Psoas muscle (tissue), 7 donors: ENCODE measurements at regions not wholly inside any gene's neighbourhood (a gene's known extent, or its start where the extent isn't known, plus 50 kb on each side); places are given as distances from the start of the nearest gene placed in this dataset.

Experiments
- ATAC-seq, 4 donors: fragments of 200-7000 bp; cut with Tn5 transposase; one replicate each; pipeline ENCODE4 v1.9.1; 2020; ENCODE audit warnings: moderate library complexity in 3 of 4, mild to moderate bottlenecking in 2 of 4
- DNase-seq, 2 donors: peaks; one replicate each; pipeline ENCODE4 v3.0.0-alpha.2; 2020
- H3K27ac ChIP-seq: fragments of 200-600 bp; one replicate; pipeline ENCODE4 v1.8.0; 2022
- H3K27me3 ChIP-seq, 3 donors: fragments of 200-600 bp in 1 of 3; one replicate each; pipeline versions ENCODE4 v1.6.1 to v1.8.0; 2013 to 2022; ENCODE audit warnings: low read length in 2 of 3, mild to moderate bottlenecking in 2 of 3, moderate library complexity in 1 of 3; ENCODE audit not compliant: insufficient read depth in 3 of 3
- H3K36me3 ChIP-seq, 2 donors: fragments of 200-600 bp in 1 of 2; one replicate each; pipeline versions ENCODE4 v1.6.1 to v1.8.0; 2013 to 2022; ENCODE audit warnings: low read depth in 1 of 2, mild to moderate bottlenecking in 1 of 2, moderate library complexity in 1 of 2; ENCODE audit not compliant: insufficient read depth in 1 of 2
- H3K4me1 ChIP-seq: fragments of 200-600 bp; one replicate; pipeline ENCODE4 v1.8.0; 2022
- H3K4me3 ChIP-seq: fragments of 200-600 bp; one replicate; pipeline ENCODE4 v1.8.0; 2022; ENCODE audit warnings: mild to moderate bottlenecking
- H3K9me3 ChIP-seq: fragments of 200-600 bp; one replicate; pipeline ENCODE4 v1.8.0; 2022
- CTCF ChIP-seq: fragments of 200-600 bp; IDR thresholded peaks from one replicate; pipeline ENCODE4 v1.8.0; 2022; ENCODE audit warnings: antibody characterized with exemption
- WGBS, 3 donors: extraction: QIAGEN DNeasy Blood & Tissue Kit; methylation state at CpG; one replicate each; pipeline versions ENCODE4 v1.1.6 to v1.1.7; 2013; 5-methylcytosine and 5-hydroxymethylcytosine counted together
- intact Hi-C, 2 donors: fragments of 100-400 bp; cut with DNase I; formaldehyde crosslinking; loops; one replicate each; pipeline versions ENCODE4 v1.11.0 to v1.14.2; 2022
- donor health status: healthy with polysubstance abuse.
- donor health status: DM: no; HTN: no; CAD: no; lungs with moderate emphysema.
- donor health status: Bipolar disorder and iron deficiency.
- donor health status: healthy.
- donor health status: DM: yes; HTN: yes; CAD: no.
- donor health status: DM: no; HTN: no; CAD: no.
- donor health status: DM: yes; HTN: yes; CAD: no.

DNA sequence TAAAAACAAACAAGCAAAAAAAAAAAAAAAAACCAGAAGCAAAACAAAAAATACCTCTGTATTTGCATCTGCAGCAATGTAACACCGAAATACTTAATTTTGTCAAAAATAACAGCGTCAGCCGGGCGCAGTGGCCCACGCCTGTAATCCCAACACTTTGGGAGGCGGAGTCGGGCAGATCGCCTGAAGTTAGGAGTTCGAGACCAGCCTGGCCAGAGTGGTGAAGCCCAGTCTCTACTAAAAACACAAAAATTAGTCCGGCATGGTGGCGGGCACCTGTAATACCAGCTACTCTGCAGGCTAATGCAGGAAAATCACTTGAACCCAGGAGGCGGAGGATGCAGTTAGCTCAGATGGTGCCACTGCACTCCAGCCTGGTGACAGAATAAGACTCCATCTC is 683.5 kb upstream of the CA10 start:
- peaks cover 1% of the 10 kb centered on the region for H3K4me1 ChIP-seq
- no peak overlapping the region for H3K4me3 ChIP-seq
- H3K36me3 ChIP-seq = no peaks in the 10 kb centered on the region
- no peak for ATAC-seq
- intact Hi-C loops = no loop called here
- no peaks in the 10 kb centered on the region for H3K27me3 ChIP-seq
- H3K9me3 ChIP-seq = no peaks in the 10 kb centered on the region
- 95 to 97% (median 96%) methylated on average over 12 of the region's 12 CpGs for WGBS, 3 donors
- TF ChIP-seq CTCF = no peak
- no peak overlapping the region for H3K27ac ChIP-seq
- no peak for DNase-seq

DNA sequence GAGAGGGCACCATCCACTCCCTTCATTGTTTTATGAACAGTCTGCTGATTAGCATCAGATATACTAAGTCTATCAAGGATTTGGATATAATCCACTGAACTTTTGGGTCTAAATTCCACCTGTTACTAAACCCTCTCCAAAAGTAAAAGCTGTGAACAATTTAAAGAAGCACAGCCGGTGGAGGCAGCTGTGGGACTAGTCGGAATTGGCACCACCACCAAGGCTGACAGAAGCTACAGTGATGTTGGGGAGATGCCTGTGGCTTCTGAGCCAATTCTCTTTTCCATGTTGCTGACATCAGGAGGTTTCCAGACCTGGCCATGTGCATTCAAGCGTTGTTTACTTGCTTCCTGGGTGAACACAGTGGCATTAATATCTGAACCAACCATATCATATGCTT is 679.0 kb upstream of the CA10 start:
- ATAC-seq (no peak), DNase-seq (no peak)
- Histone ChIP-seq H3K27me3 (no peaks in the 10 kb centered on the region), H3K27ac (no peak overlapping the region), H3K4me1 (no peaks in the 10 kb centered on the region), H3K36me3 (no peaks in the 10 kb centered on the region), H3K4me3 (no peak overlapping the region), H3K9me3 (no peaks in the 10 kb centered on the region)
- intact Hi-C loops = loop anchor here in 1 of 2 donors (10.0 kb wide), 1 partner anchor 63 kb away; no protein-coding TSS in a partner anchor
- 28 to 35% (median 28%) methylated on average over 3 of the region's 3 CpGs for WGBS, 3 donors
- no peak for TF ChIP-seq CTCF

DNA sequence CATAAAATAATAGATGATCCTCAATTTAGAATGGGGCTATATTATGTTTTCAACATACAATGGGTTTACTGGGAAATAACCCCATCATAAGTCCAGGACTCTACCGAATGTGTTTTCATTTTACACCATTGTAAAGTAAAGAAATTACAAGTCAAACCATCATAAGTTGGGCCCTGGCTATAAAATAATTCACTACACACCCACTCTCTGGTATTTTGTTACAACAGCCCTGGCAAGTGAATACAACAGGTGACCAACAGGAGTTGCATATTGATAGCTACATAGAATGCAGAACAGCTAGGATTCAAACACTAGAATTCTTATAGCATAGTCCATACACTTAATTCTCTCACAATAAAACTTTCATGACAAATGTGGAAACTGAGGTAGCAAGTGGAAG is 673.0 kb upstream of the CA10 start:
- intact Hi-C loops = loop anchor here in 1 of 2 donors (10.0 kb wide), 1 partner anchor 57 kb away; no protein-coding TSS in a partner anchor
- H3K4me1 ChIP-seq = peaks cover 3% of the 10 kb centered on the region
- 90 to 92% (median 91%) methylated on average over 1 of the region's 1 CpG for WGBS, 3 donors
- no peak for TF ChIP-seq CTCF
- ATAC-seq (no peak), DNase-seq (no peak)
- H3K27ac ChIP-seq = no peak overlapping the region
- no peak overlapping the region for H3K4me3 ChIP-seq
- H3K27me3 ChIP-seq = no peaks in the 10 kb centered on the region
- H3K36me3 ChIP-seq = no peaks in the 10 kb centered on the region
- no peaks in the 10 kb centered on the region for H3K9me3 ChIP-seq

- 84 to 91% (median 90%) methylated on average over 11 of the region's 11 CpGs for WGBS, 3 donors
- ATAC-seq = no peak
- no peak for TF ChIP-seq CTCF
- H3K27ac ChIP-seq = no peak overlapping the region
- no peak for DNase-seq
- H3K9me3 ChIP-seq = no peaks in the 10 kb centered on the region
- H3K36me3 ChIP-seq = no peaks in the 10 kb centered on the region
- no peak overlapping the region for H3K4me3 ChIP-seq
- intact Hi-C loops = no loop called here
- no peaks in the 10 kb centered on the region for H3K27me3 ChIP-seq
- peaks cover 3% of the 10 kb centered on the region for H3K4me1 ChIP-seq
These were observed 670.1 kb upstream of the CA10 start for GRCh38 chr17:52828621-52829020.

GRCh38 chr17:52827526-52827925 is 669.0 kb upstream of the CA10 start:
- 20 to 51% (median 44%) methylated on average over 8 of the region's 8 CpGs for WGBS, 3 donors
- intact Hi-C loops = no loop called here
- H3K36me3 ChIP-seq = no peaks in the 10 kb centered on the region
- no peak for DNase-seq
- ATAC-seq = peak; percentile 68 to 92 (median 87)
- peaks cover 3% of the 10 kb centered on the region for H3K4me1 ChIP-seq
- TF ChIP-seq CTCF = no peak
- H3K27ac ChIP-seq = no peak overlapping the region
- H3K9me3 ChIP-seq = no peaks in the 10 kb centered on the region
- no peaks in the 10 kb centered on the region for H3K27me3 ChIP-seq
- H3K4me3 ChIP-seq = no peak overlapping the region
